CD14-positive monocyte (primary cell): ENCODE measurements at regions not wholly inside any gene's neighbourhood (a gene's known extent, or its start where the extent isn't known, plus 50 kb on each side); places are given as distances from the start of the nearest gene placed in this dataset.

Experiments used
- DNase-seq, 3 donors: peaks; one replicate each; pipeline ENCODE4 v3.0.0-alpha.2; 2011 to 2022
- H2AFZ ChIP-seq: 2 replicates; pipeline ENCODE4 v1.6.0; 2012; ENCODE audit warnings: mild to moderate bottlenecking, low read depth, low read length, inconsistent platforms; ENCODE audit not compliant: insufficient read depth, poor library complexity, severe bottlenecking
- H3K27ac ChIP-seq, 2 donors: 1 replicate in 1 of 2; 2 replicates in 1 of 2; pipeline ENCODE4 v1.5.1; 2012 to 2013; ENCODE audit warnings: low read length in 2 of 2, control low read depth in 1 of 2, inconsistent platforms in 1 of 2, low read depth in 1 of 2, mild to moderate bottlenecking in 1 of 2
- H3K27me3 ChIP-seq, 2 donors: one replicate each; pipeline versions ENCODE4 v1.6.0 to v1.6.1; 2011 to 2013; ENCODE audit warnings: low read length in 2 of 2; ENCODE audit not compliant: control insufficient read depth in 2 of 2, insufficient read depth in 2 of 2
- H3K36me3 ChIP-seq, 2 donors: replicated peaks in 1 of 2; 1 replicate in 1 of 2; 2 replicates in 1 of 2; pipeline versions ENCODE4 v1.5.1 to v1.6.1; 2012 to 2013; ENCODE audit warnings: low read length in 2 of 2, control low read depth in 1 of 2, inconsistent platforms in 1 of 2, mild to moderate bottlenecking in 1 of 2; ENCODE audit not compliant: insufficient read depth in 2 of 2, control insufficient read depth in 1 of 2
- H3K4me1 ChIP-seq, 2 donors: 1 replicate in 1 of 2; 2 replicates in 1 of 2; pipeline versions ENCODE4 v1.5.1 to v1.6.1; 2012 to 2013; ENCODE audit warnings: low read length in 2 of 2, control low read depth in 1 of 2, inconsistent platforms in 1 of 2, mild to moderate bottlenecking in 1 of 2, moderate library complexity in 1 of 2; ENCODE audit not compliant: insufficient read depth in 2 of 2, control insufficient read depth in 1 of 2
- H3K4me2 ChIP-seq: replicated peaks from 2 replicates; pipeline ENCODE3; 2012; ENCODE audit warnings: low read length, moderate library complexity, mild to moderate bottlenecking; ENCODE audit not compliant: poor library complexity, severe bottlenecking; ENCODE audit errors: extremely low read depth
- H3K4me3 ChIP-seq, 3 experiments: fragments of 200-600 bp in 1 of 3; sonication (generic) in 1 of 3; replicated peaks in 1 of 3; 1 replicate in 2 of 3; 2 replicates in 1 of 3; pipeline ENCODE4 v1.5.1; 2011 to 2013; ENCODE audit warnings: low read length in 3 of 3, mild to moderate bottlenecking in 3 of 3, control low read depth in 2 of 3, low read depth in 2 of 3, inconsistent platforms in 1 of 3, moderate library complexity in 1 of 3
- H3K79me2 ChIP-seq: 2 replicates; pipeline ENCODE4 v1.6.0; 2012; ENCODE audit warnings: mild to moderate bottlenecking, control low read depth, inconsistent platforms, low read length, moderate library complexity; ENCODE audit not compliant: insufficient read depth
- H3K9ac ChIP-seq: 2 replicates; pipeline ENCODE4 v1.6.0; 2017; ENCODE audit warnings: low read length, mild to moderate bottlenecking; ENCODE audit not compliant: insufficient read depth, poor library complexity, severe bottlenecking
- H3K9me3 ChIP-seq, 2 donors: replicated peaks in 1 of 2; 1 replicate in 1 of 2; 2 replicates in 1 of 2; pipeline versions ENCODE4 v1.5.1 to v1.6.1; 2012 to 2013; ENCODE audit warnings: low read length in 2 of 2, control low read depth in 1 of 2; ENCODE audit not compliant: control insufficient read depth in 1 of 2, insufficient read depth in 1 of 2
- H4K20me1 ChIP-seq: 2 replicates; pipeline ENCODE4 v1.6.0; 2012; ENCODE audit warnings: mild to moderate bottlenecking, low read length, control low read depth, moderate library complexity; ENCODE audit not compliant: insufficient read depth
- H3K27ac Mint-ChIP-seq, 7 donors: one replicate each; pipeline ENCODE4 v1.8.0; 2020; ENCODE audit warnings: mild to moderate bottlenecking in 7 of 7, mixed read lengths in 7 of 7, moderate library complexity in 6 of 7, inconsistent platforms in 2 of 7
- H3K27me3 Mint-ChIP-seq, 3 donors: one replicate each; pipeline ENCODE4 v1.8.0; 2021 to 2022; ENCODE audit warnings: low read depth in 3 of 3, mild to moderate bottlenecking in 3 of 3, mixed read lengths in 3 of 3, moderate library complexity in 3 of 3, inconsistent platforms in 1 of 3
- H3K36me3 Mint-ChIP-seq, 2 donors: one replicate each; pipeline ENCODE4 v1.8.0; 2020; ENCODE audit warnings: mixed read lengths in 2 of 2, inconsistent platforms in 1 of 2, mild to moderate bottlenecking in 1 of 2
- H3K4me1 Mint-ChIP-seq: one replicate; pipeline ENCODE4 v1.8.0; 2020; ENCODE audit warnings: mild to moderate bottlenecking, mixed read lengths
- H3K4me3 Mint-ChIP-seq, 2 donors: one replicate each; pipeline ENCODE4 v1.8.0; 2020; ENCODE audit warnings: mild to moderate bottlenecking in 2 of 2, mixed read lengths in 2 of 2, moderate library complexity in 1 of 2
- H3K9me3 Mint-ChIP-seq, 7 donors: one replicate each; pipeline ENCODE4 v1.8.0; 2020 to 2022; ENCODE audit warnings: mixed read lengths in 7 of 7, mild to moderate bottlenecking in 6 of 7, moderate library complexity in 6 of 7, inconsistent platforms in 2 of 7
- WGBS: methylation state at CpG from one replicate; pipeline ENCODE4 v1.1.5; 2013; ENCODE audit warnings: missing lambda C conversion rate; ENCODE audit not compliant: insufficient coverage; 5-methylcytosine and 5-hydroxymethylcytosine counted together
- intact Hi-C, 2 donors: fragments of 100-400 bp; cut with micrococcal nuclease; formaldehyde crosslinking; loops; one replicate each; pipeline versions ENCODE4 v1.15.0 to v1.15.1; 2023
- TF ChIP-seq, protein P1 (sequence below): fragments of 200-600 bp; IDR thresholded peaks from one replicate; pipeline ENCODE4 v1.8.0; 2022; ENCODE audit warnings: antibody characterized with exemption, mild to moderate bottlenecking

DNA sequence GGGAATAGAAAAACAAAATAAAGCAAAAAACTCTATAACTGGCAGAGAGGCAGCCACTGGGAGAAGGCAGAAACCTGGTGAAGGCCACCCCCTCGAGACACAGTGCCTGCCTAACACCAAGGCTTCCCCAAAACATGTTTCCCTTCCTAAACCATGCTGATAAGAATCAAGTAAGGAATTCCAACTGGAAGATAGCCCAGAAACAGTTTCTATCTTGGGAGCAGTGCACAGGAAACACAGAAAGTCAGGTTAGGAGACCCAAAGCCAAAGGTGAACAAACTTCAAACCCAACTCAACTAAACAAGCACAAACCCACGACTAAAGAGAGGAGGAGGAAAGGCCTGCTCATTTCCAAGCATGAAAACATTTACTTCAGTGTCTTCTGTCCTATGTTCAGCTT lies 433.7 kb upstream of the RGS17 start:
- Histone ChIP-seq H4K20me1 (no peaks in the 10 kb centered on the region), H2AFZ (no peak overlapping the region), H3K4me1 (no peaks in the 10 kb centered on the region), H3K4me2 (no peak overlapping the region), H3K4me3 (no peak overlapping the region), H3K27me3 (no peaks in the 10 kb centered on the region), H3K36me3 (no peaks in the 10 kb centered on the region), H3K9ac (no peak overlapping the region), H3K79me2 (no peaks in the 10 kb centered on the region), H3K27ac (no peak overlapping the region), H3K9me3 (peaks cover 0 to 8% of the 10 kb centered on the region in 2 donors)
- H3K27ac Mint-ChIP-seq: no peak overlapping the region
- 80% methylated on average over 1 of the region's 2 CpGs for WGBS
- H3K36me3 Mint-ChIP-seq: no peaks in the 10 kb centered on the region
- intact Hi-C loops: no loop called here
- peaks cover 0 to 2% (median 0%) of the 10 kb centered on the region in 3 donors for H3K27me3 Mint-ChIP-seq
- DNase-seq: no peak
- no peak overlapping the region for H3K4me3 Mint-ChIP-seq
- H3K9me3 Mint-ChIP-seq: peaks cover 0 to 6% (median 2%) of the 10 kb centered on the region in 7 donors
- no peaks in the 10 kb centered on the region for H3K4me1 Mint-ChIP-seq
- TF ChIP-seq, protein P1, sequence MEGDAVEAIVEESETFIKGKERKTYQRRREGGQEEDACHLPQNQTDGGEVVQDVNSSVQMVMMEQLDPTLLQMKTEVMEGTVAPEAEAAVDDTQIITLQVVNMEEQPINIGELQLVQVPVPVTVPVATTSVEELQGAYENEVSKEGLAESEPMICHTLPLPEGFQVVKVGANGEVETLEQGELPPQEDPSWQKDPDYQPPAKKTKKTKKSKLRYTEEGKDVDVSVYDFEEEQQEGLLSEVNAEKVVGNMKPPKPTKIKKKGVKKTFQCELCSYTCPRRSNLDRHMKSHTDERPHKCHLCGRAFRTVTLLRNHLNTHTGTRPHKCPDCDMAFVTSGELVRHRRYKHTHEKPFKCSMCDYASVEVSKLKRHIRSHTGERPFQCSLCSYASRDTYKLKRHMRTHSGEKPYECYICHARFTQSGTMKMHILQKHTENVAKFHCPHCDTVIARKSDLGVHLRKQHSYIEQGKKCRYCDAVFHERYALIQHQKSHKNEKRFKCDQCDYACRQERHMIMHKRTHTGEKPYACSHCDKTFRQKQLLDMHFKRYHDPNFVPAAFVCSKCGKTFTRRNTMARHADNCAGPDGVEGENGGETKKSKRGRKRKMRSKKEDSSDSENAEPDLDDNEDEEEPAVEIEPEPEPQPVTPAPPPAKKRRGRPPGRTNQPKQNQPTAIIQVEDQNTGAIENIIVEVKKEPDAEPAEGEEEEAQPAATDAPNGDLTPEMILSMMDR: no peak

DNA sequence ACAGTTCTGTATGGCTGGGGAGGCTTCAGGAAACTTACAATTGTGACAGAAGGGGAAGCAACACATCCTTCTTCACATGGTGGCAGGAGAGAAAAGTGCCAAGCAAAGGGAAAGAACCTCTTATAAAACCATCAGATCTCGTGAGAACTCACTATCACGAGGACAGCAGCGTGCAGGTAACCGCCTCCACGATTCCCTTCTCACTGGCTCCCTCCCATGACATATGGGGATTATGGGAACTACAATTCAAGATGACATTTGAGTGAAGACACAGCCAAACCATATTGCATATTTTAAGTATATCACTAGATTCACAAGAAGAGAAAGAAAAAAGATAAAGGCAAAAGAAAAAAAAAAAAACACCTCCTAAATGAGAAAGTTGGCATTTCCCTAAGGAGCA lies 431.9 kb upstream of the RGS17 start:
- no peak overlapping the region for H3K9ac ChIP-seq
- Mint-ChIP-seq H3K27ac (no peak overlapping the region), H3K4me1 (no peaks in the 10 kb centered on the region), H3K9me3 (peaks cover 0 to 8% (median 2%) of the 10 kb centered on the region in 7 donors), H3K4me3 (no peak overlapping the region), H3K36me3 (no peaks in the 10 kb centered on the region), H3K27me3 (peaks cover 0 to 2% (median 0%) of the 10 kb centered on the region in 3 donors)
- H3K36me3 ChIP-seq: no peaks in the 10 kb centered on the region
- intact Hi-C loops: no loop called here
- no peak overlapping the region for H3K4me2 ChIP-seq
- H3K4me3 ChIP-seq: no peak overlapping the region
- TF ChIP-seq, protein P1: no peak
- no CpG with 5 or more reads among the region's 5 CpGs for whole genome bisulfite sequencing
- H3K27me3 ChIP-seq: no peaks in the 10 kb centered on the region
- no peak for DNase-seq
- no peaks in the 10 kb centered on the region for H4K20me1 ChIP-seq
- peaks cover 0 to 8% of the 10 kb centered on the region in 2 donors for H3K9me3 ChIP-seq
- no peak overlapping the region for H2AFZ ChIP-seq
- H3K4me1 ChIP-seq: no peaks in the 10 kb centered on the region
- no peak overlapping the region for H3K27ac ChIP-seq
- H3K79me2 ChIP-seq: no peaks in the 10 kb centered on the region
